OCI-LY7 (cell line): ENCODE measurements at regions not wholly inside any gene's neighbourhood (a gene's known extent, or its start where the extent isn't known, plus 50 kb on each side); places are given as distances from the start of the nearest gene placed in this dataset.
"Not testable (repeated sequence)": the region's sequence is repeated elsewhere in the genome, so short reads cannot be mapped to it uniquely, and the experiment has no call there.

Experiments used
- BruUV-seq: library from RNA; stranded (reverse); fragments of 400-500 nt; replicated peaks from 2 replicates; lab custom pipeline; 2021; lab: Mats Ljungman, UMichigan
- CTCF ChIA-PET: fragments of 300-600 bp; sonication (Branson Sonifier 250); formaldehyde crosslinking; loops from one replicate; lab custom pipeline; 2022; ENCODE audit warnings: antibody characterized with exemption; ENCODE audit not compliant: unreplicated experiment; lab: Charles Lee
- POLR2A ChIA-PET: fragments of 300-600 bp; sonication (Branson Sonifier 250); formaldehyde crosslinking; loops from one replicate; lab custom pipeline; 2022; ENCODE audit warnings: antibody characterized with exemption; lab: Charles Lee
- DNase-seq: peaks from one replicate; pipeline ENCODE4 v3.0.0-alpha.2; 2015; ENCODE audit warnings: low spot score
- H2AFZ ChIP-seq: fragments of 200-600 bp; sonication (generic), shearing (Covaris generic); 2 replicates; pipeline ENCODE4 v1.6.1; 2014; ENCODE audit warnings: mild to moderate bottlenecking, antibody characterized with exemption, low read length, moderate library complexity
- H3K27ac ChIP-seq: fragments of 200-600 bp; sonication (generic); 2 replicates; pipeline ENCODE4 v1.5.1; 2014; ENCODE audit warnings: mixed run types, low read depth, mild to moderate bottlenecking, moderate library complexity, low read length, inconsistent platforms; ENCODE audit not compliant: poor library complexity, severe bottlenecking
- H3K36me3 ChIP-seq: fragments of 200-600 bp; sonication (generic); 2 replicates; pipeline ENCODE4 v1.6.1; 2014; ENCODE audit warnings: mild to moderate bottlenecking, antibody characterized with exemption, low read length, moderate library complexity, mixed read lengths; ENCODE audit not compliant: insufficient read depth
- H3K4me1 ChIP-seq: fragments of 200-600 bp; sonication (generic); 2 replicates; pipeline ENCODE4 v1.5.1; 2014; ENCODE audit warnings: mild to moderate bottlenecking, low read length; ENCODE audit not compliant: insufficient read depth, poor library complexity, severe bottlenecking
- H3K4me2 ChIP-seq: fragments of 200-600 bp; sonication (generic); 2 replicates; pipeline ENCODE4 v1.6.1; 2014; ENCODE audit warnings: mild to moderate bottlenecking, low read length
- H3K4me3 ChIP-seq: fragments of 200-600 bp; sonication (generic); 2 replicates; pipeline ENCODE4 v1.5.1; 2014; ENCODE audit warnings: mild to moderate bottlenecking, low read depth, low read length; ENCODE audit not compliant: poor library complexity, severe bottlenecking
- H3K79me2 ChIP-seq: fragments of 200-600 bp; sonication (generic); 2 replicates; pipeline ENCODE4 v1.6.1; 2016; ENCODE audit warnings: low read depth, mild to moderate bottlenecking, low read length, moderate library complexity, mixed read lengths; ENCODE audit not compliant: insufficient read depth
- H3K9me2 ChIP-seq: fragments of 200-600 bp; sonication (generic); 2 replicates; pipeline ENCODE4 v1.6.1; 2016; ENCODE audit warnings: mild to moderate bottlenecking, low read length, mixed read lengths; ENCODE audit not compliant: insufficient read depth
- H3K9me3 ChIP-seq: fragments of 200-600 bp; sonication (generic); 2 replicates; pipeline ENCODE4 v1.6.1; 2014; ENCODE audit warnings: mild to moderate bottlenecking, mixed run types, low read length, mixed read lengths
- H4K20me1 ChIP-seq: fragments of 200-600 bp; sonication (generic); 2 replicates; pipeline ENCODE4 v1.6.1; 2014; ENCODE audit warnings: mild to moderate bottlenecking, antibody characterized with exemption, low read length, moderate library complexity, mixed read lengths; ENCODE audit not compliant: insufficient read depth
- EZH2phosphoT487 ChIP-seq: fragments of 200-600 bp; sonication (generic); IDR thresholded peaks from 2 replicates; pipeline ENCODE4 v1.6.1; 2018; ENCODE audit warnings: low read depth, borderline replicate concordance, mild to moderate bottlenecking, mixed run types, antibody characterized with exemption, low read length, moderate library complexity, mixed read lengths
- intact Hi-C: fragments of 100-400 bp; cut with micrococcal nuclease; formaldehyde crosslinking; loops from one replicate; pipeline ENCODE4 v1.10.0; 2022; ENCODE audit not compliant: unreplicated experiment
- TF ChIP-seq, protein P1 (sequence below): fragments of 200-600 bp; sonication (generic); conservative IDR thresholded peaks from 2 replicates; pipeline ENCODE4 v1.5.1; 2014; ENCODE audit warnings: mild to moderate bottlenecking, antibody characterized with exemption, low read length, moderate library complexity, mixed read lengths

GRCh38 chr4:173731257-173731656 is 201.2 kb upstream of the HAND2 start:
- H3K4me3 ChIP-seq, result no peak overlapping the region
- DNase-seq, result no peak
- H4K20me1 ChIP-seq, result no peaks in the 10 kb centered on the region
- H3K9me3 ChIP-seq, result no peaks in the 10 kb centered on the region
- no TSS peak for BruUV-seq
- no peaks in the 10 kb centered on the region for H3K9me2 ChIP-seq
- H3K4me2 ChIP-seq, result no peak overlapping the region
- H3K36me3 ChIP-seq, result no peaks in the 10 kb centered on the region
- H3K4me1 ChIP-seq, result no peaks in the 10 kb centered on the region
- POLR2A ChIA-PET, result no interaction called here
- H3K79me2 ChIP-seq, result no peaks in the 10 kb centered on the region
- no peak overlapping the region for H3K27ac ChIP-seq
- intact Hi-C loops, result no loop called here
- TF ChIP-seq, protein P1, sequence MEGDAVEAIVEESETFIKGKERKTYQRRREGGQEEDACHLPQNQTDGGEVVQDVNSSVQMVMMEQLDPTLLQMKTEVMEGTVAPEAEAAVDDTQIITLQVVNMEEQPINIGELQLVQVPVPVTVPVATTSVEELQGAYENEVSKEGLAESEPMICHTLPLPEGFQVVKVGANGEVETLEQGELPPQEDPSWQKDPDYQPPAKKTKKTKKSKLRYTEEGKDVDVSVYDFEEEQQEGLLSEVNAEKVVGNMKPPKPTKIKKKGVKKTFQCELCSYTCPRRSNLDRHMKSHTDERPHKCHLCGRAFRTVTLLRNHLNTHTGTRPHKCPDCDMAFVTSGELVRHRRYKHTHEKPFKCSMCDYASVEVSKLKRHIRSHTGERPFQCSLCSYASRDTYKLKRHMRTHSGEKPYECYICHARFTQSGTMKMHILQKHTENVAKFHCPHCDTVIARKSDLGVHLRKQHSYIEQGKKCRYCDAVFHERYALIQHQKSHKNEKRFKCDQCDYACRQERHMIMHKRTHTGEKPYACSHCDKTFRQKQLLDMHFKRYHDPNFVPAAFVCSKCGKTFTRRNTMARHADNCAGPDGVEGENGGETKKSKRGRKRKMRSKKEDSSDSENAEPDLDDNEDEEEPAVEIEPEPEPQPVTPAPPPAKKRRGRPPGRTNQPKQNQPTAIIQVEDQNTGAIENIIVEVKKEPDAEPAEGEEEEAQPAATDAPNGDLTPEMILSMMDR, result no peak
- TF ChIP-seq EZH2phosphoT487, result no peak
- no peak overlapping the region for H2AFZ ChIP-seq
- CTCF ChIA-PET, result no interaction called here

DNA sequence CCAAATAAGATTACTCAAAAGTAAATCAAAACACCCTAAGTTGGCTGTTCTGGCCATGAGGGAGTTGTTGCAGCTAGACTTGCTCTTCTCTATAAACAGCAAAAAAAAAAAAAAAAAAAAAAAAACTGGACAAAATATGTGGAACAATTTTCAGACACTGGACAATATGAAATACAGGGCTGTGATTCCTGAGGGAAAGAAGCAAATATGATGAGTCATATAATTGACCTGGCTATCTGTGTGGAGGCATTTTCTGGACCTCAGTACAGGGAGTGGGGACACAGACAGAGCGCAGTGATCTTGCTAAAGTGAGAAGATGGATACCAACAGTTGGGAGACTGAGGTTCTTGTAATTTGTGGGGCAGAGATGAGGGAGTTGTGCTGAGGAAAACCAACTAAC is 192.0 kb upstream of the HAND2 start:
- Histone ChIP-seq H2AFZ (no peak overlapping the region), H4K20me1 (no peaks in the 10 kb centered on the region), H3K79me2 (no peaks in the 10 kb centered on the region), H3K9me3 (no peaks in the 10 kb centered on the region), H3K9me2 (no peaks in the 10 kb centered on the region), H3K4me2 (no peak overlapping the region), H3K36me3 (no peaks in the 10 kb centered on the region), H3K4me3 (no peak overlapping the region), H3K27ac (no peak overlapping the region), H3K4me1 (no peaks in the 10 kb centered on the region)
- TF ChIP-seq, protein P1, result no peak
- TF ChIP-seq EZH2phosphoT487, result no peak
- no peak for DNase-seq
- ChIA-PET CTCF (no interaction called here), POLR2A (no interaction called here)
- no TSS peak for BruUV-seq
- intact Hi-C loops, result no loop called here

GRCh38 chr4:173718504-173718903 is 188.5 kb upstream of the HAND2 start:
- H4K20me1 ChIP-seq, BruUV-seq, H2AFZ ChIP-seq, H3K79me2 ChIP-seq, H3K36me3 ChIP-seq, H3K9me2 ChIP-seq, H3K9me3 ChIP-seq, H3K4me1 ChIP-seq, DNase-seq, intact Hi-C loops, H3K4me2 ChIP-seq, H3K4me3 ChIP-seq, H3K27ac ChIP-seq: not testable (repeated sequence)
- ChIA-PET CTCF (interaction anchor here (0.9 kb wide), 1 partner anchor 52 kb away, joined by 3 read pairs; no protein-coding TSS in a partner anchor), POLR2A (interaction anchor here (0.6 kb wide), 1 partner anchor 397 kb away, joined by 3 read pairs; no protein-coding TSS in a partner anchor)
